MM.1S (cell line): ENCODE measurements at regions not wholly inside any gene's neighbourhood (a gene's known extent, or its start where the extent isn't known, plus 50 kb on each side); places are given as distances from the start of the nearest gene placed in this dataset.

ENCODE experiments used
- DNase-seq: peaks from one replicate; pipeline ENCODE4 v3.0.0-alpha.2; 2015
- H2AFZ ChIP-seq: fragments of 300-600 bp; sonication (generic); 2 replicates; pipeline ENCODE4 v1.6.0; 2016; ENCODE audit warnings: antibody characterized with exemption, low read length
- H3F3A ChIP-seq: fragments of 300-600 bp; sonication (generic); 2 replicates; pipeline ENCODE4 v1.6.1; 2016; ENCODE audit warnings: mild to moderate bottlenecking, antibody characterized with exemption, low read length, moderate library complexity, mixed read lengths; ENCODE audit not compliant: insufficient read depth
- H3K27ac ChIP-seq: fragments of 300-600 bp; sonication (generic); 2 replicates; pipeline ENCODE4 v1.5.1; 2016; ENCODE audit warnings: mild to moderate bottlenecking, low read length
- H3K27me3 ChIP-seq: fragments of 300-600 bp; sonication (generic); replicated peaks from 2 replicates; pipeline ENCODE4 v1.6.0; 2016; ENCODE audit warnings: low read length; ENCODE audit not compliant: insufficient read depth
- H3K36me3 ChIP-seq: fragments of 300-600 bp; sonication (generic); replicated peaks from 2 replicates; pipeline ENCODE4 v1.6.1; 2016; ENCODE audit warnings: mild to moderate bottlenecking, low read length, mixed read lengths; ENCODE audit not compliant: insufficient read depth
- H3K4me1 ChIP-seq: fragments of 300-600 bp; sonication (generic); 2 replicates; pipeline ENCODE4 v1.6.1; 2016; ENCODE audit warnings: low read length, mixed read lengths
- H3K4me2 ChIP-seq: fragments of 300-600 bp; sonication (generic); 2 replicates; pipeline ENCODE4 v1.6.0; 2016; ENCODE audit warnings: low read depth, low read length
- H3K4me3 ChIP-seq: fragments of 300-600 bp; sonication (generic); 2 replicates; pipeline ENCODE4 v1.5.1; 2016; ENCODE audit warnings: low read length, mixed read lengths
- H3K79me2 ChIP-seq: fragments of 300-600 bp; sonication (generic); 2 replicates; pipeline ENCODE4 v1.6.1; 2016; ENCODE audit warnings: mixed run types, low read length, mixed read lengths
- H3K9ac ChIP-seq: fragments of 300-600 bp; sonication (generic); 2 replicates; pipeline ENCODE4 v1.6.1; 2016; ENCODE audit warnings: low read length, mixed read lengths
- H3K9me2 ChIP-seq: fragments of 300-600 bp; sonication (generic); replicated peaks from 2 replicates; pipeline ENCODE4 v1.6.1; 2016; ENCODE audit warnings: mild to moderate bottlenecking, low read length, mixed read lengths; ENCODE audit not compliant: insufficient read depth
- H3K9me3 ChIP-seq: fragments of 300-600 bp; sonication (generic); replicated peaks from 2 replicates; pipeline ENCODE4 v1.6.1; 2016; ENCODE audit warnings: mild to moderate bottlenecking, low read length, mixed read lengths; ENCODE audit not compliant: insufficient read depth
- H4K20me1 ChIP-seq: fragments of 300-600 bp; sonication (generic); 2 replicates; pipeline ENCODE4 v1.6.1; 2016; ENCODE audit warnings: mild to moderate bottlenecking, low read length, moderate library complexity, mixed read lengths; ENCODE audit not compliant: insufficient read depth
- EZH2 ChIP-seq: fragments of 300-600 bp; sonication (generic); optimal IDR thresholded peaks from 2 replicates; pipeline ENCODE3; 2017; ENCODE audit warnings: low read depth, mild to moderate bottlenecking, antibody characterized with exemption, low read length, mixed read lengths
- EZH2phosphoT487 ChIP-seq: fragments of 300-600 bp; sonication (generic); IDR thresholded peaks from 2 replicates; pipeline ENCODE4 v1.6.1; 2018; ENCODE audit warnings: antibody characterized with exemption, low read length
- TF ChIP-seq, protein P1 (sequence below): fragments of 300-600 bp; sonication (generic); IDR thresholded peaks from 2 replicates; pipeline ENCODE4 v1.5.1; 2016; ENCODE audit warnings: antibody characterized with exemption, low read length, mixed read lengths

DNA sequence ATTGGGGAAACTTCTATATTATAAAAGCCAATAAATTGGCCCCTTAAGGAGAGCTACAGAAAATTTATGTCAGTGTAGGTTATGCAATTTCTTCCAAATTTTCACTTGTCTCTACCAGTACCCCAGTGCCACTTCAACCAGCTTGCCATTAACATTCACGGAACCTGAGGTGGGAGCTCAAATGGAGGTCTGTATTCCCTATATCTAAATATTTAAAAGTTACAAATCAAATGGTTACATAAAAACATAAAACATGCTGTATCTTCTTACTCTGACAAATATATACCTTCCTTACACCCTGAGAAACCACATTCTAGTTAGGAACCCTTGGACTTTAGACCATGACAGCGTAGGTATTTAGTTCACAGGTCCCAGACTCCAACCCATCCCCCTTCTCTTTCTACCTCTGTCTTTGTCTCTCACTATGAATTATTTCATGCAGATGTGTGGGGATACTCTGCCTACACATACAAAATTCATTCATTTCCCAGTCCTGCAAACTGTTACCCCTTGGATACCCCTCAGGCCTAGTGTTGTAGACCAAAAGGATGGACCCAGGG, 127.8 kb upstream of the PMFBP1 start:
- H4K20me1 ChIP-seq = no peaks in the 10 kb centered on the region
- no peak for DNase-seq
- no peaks in the 10 kb centered on the region for H3K9me3 ChIP-seq
- no peak overlapping the region for H2AFZ ChIP-seq
- no peak overlapping the region for H3K4me2 ChIP-seq
- H3K9ac ChIP-seq = no peak overlapping the region
- TF ChIP-seq EZH2phosphoT487 = no peak
- no peaks in the 10 kb centered on the region for H3K4me1 ChIP-seq
- no peaks in the 10 kb centered on the region for H3K27me3 ChIP-seq
- no peaks in the 10 kb centered on the region for H3K9me2 ChIP-seq
- H3K79me2 ChIP-seq = no peaks in the 10 kb centered on the region
- H3K4me3 ChIP-seq = no peak overlapping the region
- no peaks in the 10 kb centered on the region for H3K36me3 ChIP-seq
- no peak overlapping the region for H3K27ac ChIP-seq
- H3F3A ChIP-seq = no peaks in the 10 kb centered on the region

DNA sequence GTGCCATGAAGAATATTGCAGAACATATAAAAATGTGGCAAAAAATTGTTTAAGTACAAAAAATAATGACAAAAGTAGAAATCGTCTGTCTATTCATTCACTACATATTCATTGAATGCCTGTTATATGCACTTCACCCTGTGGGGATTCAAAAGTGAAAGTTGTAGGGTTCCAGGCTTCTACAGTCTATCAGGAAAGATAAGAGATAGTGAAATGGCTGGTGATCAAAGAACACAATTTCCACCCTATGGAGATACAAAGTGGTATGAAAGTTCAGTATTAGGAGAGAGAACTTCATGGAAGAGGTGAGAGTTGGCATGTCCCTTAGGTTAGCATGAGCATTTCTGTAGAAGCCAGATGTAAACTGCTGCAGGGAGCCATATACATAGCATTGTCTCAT, 127.0 kb upstream of the PMFBP1 start:
- no peak overlapping the region for H3K4me2 ChIP-seq
- no peak overlapping the region for H2AFZ ChIP-seq
- no peak overlapping the region for H3K4me3 ChIP-seq
- no peak for DNase-seq
- H3K4me1 ChIP-seq = no peaks in the 10 kb centered on the region
- no peaks in the 10 kb centered on the region for H3K79me2 ChIP-seq
- no peaks in the 10 kb centered on the region for H3F3A ChIP-seq
- no peaks in the 10 kb centered on the region for H3K9me2 ChIP-seq
- H3K27ac ChIP-seq = no peak overlapping the region
- H3K9me3 ChIP-seq = no peaks in the 10 kb centered on the region
- H3K27me3 ChIP-seq = no peaks in the 10 kb centered on the region
- H3K9ac ChIP-seq = no peak overlapping the region
- no peaks in the 10 kb centered on the region for H3K36me3 ChIP-seq
- TF ChIP-seq EZH2phosphoT487 = no peak
- TF ChIP-seq, protein P1, sequence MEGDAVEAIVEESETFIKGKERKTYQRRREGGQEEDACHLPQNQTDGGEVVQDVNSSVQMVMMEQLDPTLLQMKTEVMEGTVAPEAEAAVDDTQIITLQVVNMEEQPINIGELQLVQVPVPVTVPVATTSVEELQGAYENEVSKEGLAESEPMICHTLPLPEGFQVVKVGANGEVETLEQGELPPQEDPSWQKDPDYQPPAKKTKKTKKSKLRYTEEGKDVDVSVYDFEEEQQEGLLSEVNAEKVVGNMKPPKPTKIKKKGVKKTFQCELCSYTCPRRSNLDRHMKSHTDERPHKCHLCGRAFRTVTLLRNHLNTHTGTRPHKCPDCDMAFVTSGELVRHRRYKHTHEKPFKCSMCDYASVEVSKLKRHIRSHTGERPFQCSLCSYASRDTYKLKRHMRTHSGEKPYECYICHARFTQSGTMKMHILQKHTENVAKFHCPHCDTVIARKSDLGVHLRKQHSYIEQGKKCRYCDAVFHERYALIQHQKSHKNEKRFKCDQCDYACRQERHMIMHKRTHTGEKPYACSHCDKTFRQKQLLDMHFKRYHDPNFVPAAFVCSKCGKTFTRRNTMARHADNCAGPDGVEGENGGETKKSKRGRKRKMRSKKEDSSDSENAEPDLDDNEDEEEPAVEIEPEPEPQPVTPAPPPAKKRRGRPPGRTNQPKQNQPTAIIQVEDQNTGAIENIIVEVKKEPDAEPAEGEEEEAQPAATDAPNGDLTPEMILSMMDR = no peak
- TF ChIP-seq EZH2 = no peak
- H4K20me1 ChIP-seq = no peaks in the 10 kb centered on the region

DNA sequence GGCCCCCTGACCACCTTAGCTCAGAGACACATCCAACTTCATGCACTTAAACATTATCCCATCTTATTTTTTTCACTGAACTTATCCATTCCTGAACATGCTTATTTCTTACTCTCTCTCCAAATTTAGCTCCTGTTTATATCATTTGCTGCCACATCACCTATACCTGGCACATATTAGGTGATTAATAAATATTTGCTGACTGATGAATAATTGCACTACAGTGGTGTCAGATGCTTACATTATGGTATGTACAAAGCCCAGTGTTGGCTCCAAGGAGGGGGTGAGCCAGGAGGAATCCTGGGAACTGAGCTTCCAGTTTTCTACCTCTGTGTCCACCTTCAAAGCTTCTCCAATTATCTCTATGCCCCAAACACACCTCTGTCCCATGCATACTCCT, 124.0 kb upstream of the PMFBP1 start:
- H3K4me2 ChIP-seq = no peak overlapping the region
- no peak for DNase-seq
- no peak for TF ChIP-seq EZH2
- TF ChIP-seq EZH2phosphoT487 = no peak
- TF ChIP-seq, protein P1 = no peak
- H3K9ac ChIP-seq = no peak overlapping the region
- no peaks in the 10 kb centered on the region for H3K9me3 ChIP-seq
- H3K4me3 ChIP-seq = no peak overlapping the region
- H2AFZ ChIP-seq = no peak overlapping the region
- no peaks in the 10 kb centered on the region for H3K79me2 ChIP-seq
- no peak overlapping the region for H3K27ac ChIP-seq
- no peaks in the 10 kb centered on the region for H3K27me3 ChIP-seq
- H3K4me1 ChIP-seq = no peaks in the 10 kb centered on the region
- H3K9me2 ChIP-seq = no peaks in the 10 kb centered on the region
- no peaks in the 10 kb centered on the region for H4K20me1 ChIP-seq
- no peaks in the 10 kb centered on the region for H3K36me3 ChIP-seq
- H3F3A ChIP-seq = no peaks in the 10 kb centered on the region

DNA sequence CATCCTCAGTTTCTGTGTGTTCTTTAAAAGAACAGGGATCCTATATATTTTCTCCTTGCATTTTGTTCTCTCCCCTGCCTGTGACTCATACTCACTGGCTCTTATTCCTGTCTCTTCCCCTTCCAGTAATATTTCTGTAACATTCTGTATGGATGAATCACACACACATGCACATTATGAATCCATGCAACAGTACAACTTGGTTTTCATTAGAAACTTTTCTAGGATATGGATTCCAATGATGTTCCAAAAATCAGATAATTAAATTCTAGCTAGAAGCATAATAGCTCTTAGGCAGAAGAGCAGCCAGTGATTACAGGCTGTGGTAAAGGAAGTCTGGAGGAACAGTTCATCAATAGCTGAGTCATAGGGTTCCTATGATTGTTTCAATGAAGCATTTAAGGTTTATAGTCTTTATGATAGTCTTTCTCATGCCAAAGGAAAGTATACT, 119.6 kb upstream of the PMFBP1 start:
- Histone ChIP-seq H3K36me3 (no peaks in the 10 kb centered on the region), H3K9ac (no peak overlapping the region), H3K4me3 (no peak overlapping the region), H3K4me1 (no peaks in the 10 kb centered on the region), H3K27me3 (no peaks in the 10 kb centered on the region), H2AFZ (no peak overlapping the region), H4K20me1 (no peaks in the 10 kb centered on the region), H3K9me3 (no peaks in the 10 kb centered on the region), H3K9me2 (no peaks in the 10 kb centered on the region), H3K27ac (no peak overlapping the region), H3K4me2 (no peak overlapping the region), H3F3A (no peaks in the 10 kb centered on the region), H3K79me2 (no peaks in the 10 kb centered on the region)
- TF ChIP-seq, protein P1 = no peak
- TF ChIP-seq EZH2phosphoT487 (no peak), EZH2 (no peak)
- no peak for DNase-seq
